ENCODE measurements at regions not wholly inside any gene's neighbourhood (a gene's known extent, or its start where the extent isn't known, plus 50 kb on each side); places are given as distances from the start of the nearest gene placed in this dataset.

- peaks cover 0 to 3% of the 10 kb centered on the region in 2 experiments; a peak in 1 of 4 replicates for H3K9me3 ChIP-seq (ENCODE audit: insufficient read depth in 2 of 2, low read depth in 1 of 2, low read length in 1 of 2)
- H3K27ac ChIP-seq (ENCODE audit: low read depth, low read length): no peak overlapping the region
- H4K8ac ChIP-seq (ENCODE audit: extremely low read depth, insufficient read depth, low read length): no peak overlapping the region
- H4K20me1 ChIP-seq (replicated peaks in 1 of 2; ENCODE audit: control insufficient read depth in 1 of 2, insufficient read depth in 2 of 2, low read length in 2 of 2): no peaks in the 10 kb centered on the region
- H4K91ac ChIP-seq (replicated peaks; ENCODE audit: insufficient read length, low read length): no peak overlapping the region
- no peaks in the 10 kb centered on the region for H3K36me3 ChIP-seq (ENCODE audit: control insufficient read depth in 2 of 4, insufficient read depth in 4 of 4, low read length in 3 of 4)
- H3K4me3 ChIP-seq (ENCODE audit: extremely low read depth in 1 of 4, insufficient read depth in 2 of 4, low read depth in 3 of 4, low read length in 4 of 4): no peak overlapping the region
- FAIRE-seq: no peak
- H3K79me1 ChIP-seq (ENCODE audit: low read depth, low read length): no peaks in the 10 kb centered on the region
- no peak overlapping the region for H2BK120ac ChIP-seq (replicated peaks; ENCODE audit: low read depth, low read length)
- no peak overlapping the region for H3K14ac ChIP-seq (ENCODE audit: insufficient read length)
- no peak overlapping the region for H2AK5ac ChIP-seq (ENCODE audit: low read depth, low read length)
- CTCF ChIA-PET (ENCODE audit: partially characterized antibody): no interaction called here
- no peak overlapping the region for H2BK20ac ChIP-seq (ENCODE audit: low read length)
- no peak overlapping the region for H3K56ac ChIP-seq (replicated peaks; ENCODE audit: insufficient read length, low read depth, low read length)
- POLR2A ChIA-PET (ENCODE audit: partially characterized antibody): no interaction called here
- H3K27me3 ChIP-seq (replicated peaks in 1 of 4; ENCODE audit: control insufficient read depth in 3 of 4, extremely low read depth in 1 of 4, insufficient read depth in 3 of 4, low read length in 3 of 4): no peaks in the 10 kb centered on the region
- H3K4me2 ChIP-seq (ENCODE audit: insufficient read depth in 1 of 2, low read depth in 2 of 2, low read length in 2 of 2): no peak overlapping the region
- no peak overlapping the region for H2AFZ ChIP-seq (ENCODE audit: low read length)
- H3K9ac ChIP-seq (replicated peaks in 1 of 4; ENCODE audit: extremely low read depth in 1 of 4, low read depth in 3 of 4, low read length in 3 of 4): no peak overlapping the region
- H2BK12ac ChIP-seq (ENCODE audit: low read depth, low read length): no peak overlapping the region
- no peak overlapping the region for H3K18ac ChIP-seq (ENCODE audit: extremely low read depth, low read length)
- H4K5ac ChIP-seq (ENCODE audit: insufficient read length, low read depth, low read length): no peak overlapping the region
- H3K4ac ChIP-seq (replicated peaks; ENCODE audit: insufficient read length, low read depth, low read length): no peak overlapping the region
- H3K23ac ChIP-seq (ENCODE audit: insufficient read length): no peak overlapping the region
- no peak overlapping the region for H2BK5ac ChIP-seq (ENCODE audit: low read depth, low read length)
- H2BK15ac ChIP-seq (ENCODE audit: low read length): no peak overlapping the region
- H3K79me2 ChIP-seq (ENCODE audit: control insufficient read depth in 1 of 2, insufficient read depth in 2 of 2, low read length in 2 of 2): no peaks in the 10 kb centered on the region
- peaks cover 2 to 12% (median 8%) of the 10 kb centered on the region in 4 experiments; a peak in 5 of 7 replicates for H3K4me1 ChIP-seq (replicated peaks in 1 of 4; ENCODE audit: control insufficient read depth in 3 of 4, insufficient read depth in 4 of 4, low read length in 3 of 4)
- H3K23me2 ChIP-seq (ENCODE audit: low read depth, low read length): no peaks in the 10 kb centered on the region
- DNase-seq (ENCODE audit: low read depth in 1 of 2, low spot score in 2 of 2): peak in 1 of 2 experiments; percentile 29
- TF ChIP-seq CREB1 (IDR thresholded peaks at IDR 0.05): no peak
- TF ChIP-seq POU5F1 (IDR thresholded peaks at IDR 0.05; ENCODE audit: low read depth, low read length): no peak
- no peak for TF ChIP-seq NANOG (IDR thresholded peaks at IDR 0.05; ENCODE audit: insufficient read depth, low read depth, low read length, poor library complexity, severe bottlenecking)
- TF ChIP-seq HDAC6 (IDR thresholded peaks at IDR 0.05; ENCODE audit: low read depth, low read length): no peak
- TF ChIP-seq CTBP2 (IDR thresholded peaks at IDR 0.05; ENCODE audit: borderline replicate concordance, insufficient read depth, insufficient read length, low read length): no peak
- no peak for TF ChIP-seq RNF2 (IDR thresholded peaks at IDR 0.05; ENCODE audit: borderline replicate concordance, low read depth, low read length, missing control alignments, poor library complexity, severe bottlenecking)
- TF ChIP-seq NRF1 (IDR thresholded peaks at IDR 0.05; ENCODE audit: low read depth, low read length): no peak
- TF ChIP-seq FOSL1 (IDR thresholded peaks at IDR 0.05; ENCODE audit: insufficient read depth, low read depth, low read length): no peak
- TF ChIP-seq BCL11A (IDR thresholded peaks at IDR 0.05; ENCODE audit: low read depth in 2 of 2, low read length in 2 of 2): no peak
- TF ChIP-seq ATF3 (IDR thresholded peaks at IDR 0.05; ENCODE audit: insufficient read depth, low read depth, low read length): no peak
- no peak for TF ChIP-seq MAFK (IDR thresholded peaks at IDR 0.05; ENCODE audit: low read depth, low read length)
- TF ChIP-seq SP4 (IDR thresholded peaks at IDR 0.05; ENCODE audit: low read length): no peak
- TF ChIP-seq, protein P1, sequence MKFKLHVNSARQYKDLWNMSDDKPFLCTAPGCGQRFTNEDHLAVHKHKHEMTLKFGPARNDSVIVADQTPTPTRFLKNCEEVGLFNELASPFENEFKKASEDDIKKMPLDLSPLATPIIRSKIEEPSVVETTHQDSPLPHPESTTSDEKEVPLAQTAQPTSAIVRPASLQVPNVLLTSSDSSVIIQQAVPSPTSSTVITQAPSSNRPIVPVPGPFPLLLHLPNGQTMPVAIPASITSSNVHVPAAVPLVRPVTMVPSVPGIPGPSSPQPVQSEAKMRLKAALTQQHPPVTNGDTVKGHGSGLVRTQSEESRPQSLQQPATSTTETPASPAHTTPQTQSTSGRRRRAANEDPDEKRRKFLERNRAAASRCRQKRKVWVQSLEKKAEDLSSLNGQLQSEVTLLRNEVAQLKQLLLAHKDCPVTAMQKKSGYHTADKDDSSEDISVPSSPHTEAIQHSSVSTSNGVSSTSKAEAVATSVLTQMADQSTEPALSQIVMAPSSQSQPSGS (IDR thresholded peaks at IDR 0.05; ENCODE audit: low read length): no peak
Observed at GRCh38 chr2:105653302-105653701, 91.4 kb upstream of the NCK2 start.
